HG03108 (cell line): ENCODE measurements at regions not wholly inside any gene's neighbourhood (a gene's known extent, or its start where the extent isn't known, plus 50 kb on each side); places are given as distances from the start of the nearest gene placed in this dataset.

ENCODE experiments used
- ATAC-seq: cut with Tn5 transposase; IDR thresholded peaks from one replicate; pipeline ENCODE4 v1.9.1; 2021; ENCODE audit warnings: moderate library complexity; ENCODE audit not compliant: unreplicated experiment

DNA sequence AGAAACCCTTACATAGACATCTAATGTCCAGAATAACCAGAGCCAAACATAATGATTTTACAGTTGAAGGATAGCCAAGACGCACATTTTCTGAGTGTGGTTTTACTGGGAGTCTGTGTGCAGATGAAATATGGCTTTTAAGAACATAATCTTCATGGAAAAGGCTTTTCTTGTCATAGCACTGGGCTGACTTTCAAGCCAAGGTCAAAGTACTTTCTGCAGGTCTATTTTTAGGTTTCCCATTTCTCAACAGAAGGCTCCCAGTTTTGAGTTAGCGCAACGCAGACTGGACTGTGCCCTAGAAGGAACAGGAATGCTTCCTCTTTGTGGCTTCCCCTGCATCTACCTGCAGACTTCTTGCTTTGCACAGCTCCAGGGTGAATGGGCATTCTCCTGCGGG lies 92.3 kb upstream of the UPP2 start:
- ATAC-seq: no peak

DNA sequence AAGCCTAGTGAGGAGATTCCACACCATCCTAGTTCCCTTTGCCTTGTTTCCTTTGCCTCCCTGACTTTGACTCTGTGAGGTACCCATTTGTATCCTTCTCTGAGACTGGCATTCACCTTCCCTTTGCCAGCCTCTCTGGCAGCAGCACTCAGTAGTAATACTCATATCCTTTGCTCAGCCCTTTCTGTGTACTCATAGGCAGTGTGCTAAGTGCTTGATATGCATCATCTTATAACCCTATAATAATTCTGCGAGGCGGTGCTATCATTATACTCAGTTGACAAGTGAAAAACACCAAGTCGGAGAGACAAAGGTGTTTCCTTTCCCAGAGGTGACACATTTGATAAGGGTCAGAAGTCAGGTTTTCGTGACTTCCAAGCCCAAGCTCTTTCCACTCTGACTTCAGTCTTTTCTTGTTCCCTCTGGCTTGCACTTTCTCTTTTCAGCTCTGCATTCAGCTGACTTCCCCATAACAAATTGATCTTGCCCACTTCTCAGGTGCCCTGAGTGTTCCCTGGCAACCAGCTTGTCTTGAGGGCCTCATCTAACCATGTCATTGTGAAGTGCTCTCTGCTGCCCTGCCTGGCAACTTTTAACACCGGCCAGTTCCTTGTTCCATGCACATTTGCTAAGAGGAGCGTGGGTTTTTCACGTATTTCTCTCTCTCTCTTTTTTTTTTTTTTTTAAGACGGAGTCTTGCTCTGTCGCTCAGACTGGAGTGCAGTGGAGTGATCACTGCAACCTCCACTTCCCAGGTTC lies 94.5 kb upstream of the UPP2 start:
- ATAC-seq: no peak

DNA sequence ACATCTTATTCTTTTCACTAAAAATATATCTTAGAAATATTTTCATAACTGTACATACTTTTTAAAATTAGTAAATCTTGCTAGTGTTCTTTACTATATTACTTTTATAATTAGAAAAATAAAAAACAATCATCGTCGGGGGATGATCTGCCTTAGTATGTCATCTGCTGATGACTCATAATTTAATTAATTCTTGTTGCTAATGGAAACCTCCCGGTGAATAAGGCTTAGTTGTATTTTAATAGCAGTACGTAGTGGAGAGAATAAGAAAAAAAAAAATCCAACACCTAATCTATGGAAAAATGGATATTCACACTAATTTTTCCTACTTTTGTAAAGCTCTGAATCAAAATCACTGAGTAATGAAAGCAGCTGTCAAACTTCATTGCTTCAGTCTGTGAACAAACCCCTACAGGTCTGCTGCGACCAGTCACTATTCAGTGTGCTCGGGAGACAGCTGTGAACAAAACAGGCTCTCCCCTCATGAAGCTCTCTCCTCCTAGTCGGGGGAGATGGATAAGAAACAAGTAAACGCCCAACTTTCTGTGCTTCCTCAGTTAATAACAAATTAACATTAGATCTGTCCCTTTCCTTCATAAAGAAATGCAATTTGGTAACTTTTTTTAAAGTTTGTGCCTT lies 97.4 kb upstream of the UPP2 start:
- no peak for ATAC-seq

DNA sequence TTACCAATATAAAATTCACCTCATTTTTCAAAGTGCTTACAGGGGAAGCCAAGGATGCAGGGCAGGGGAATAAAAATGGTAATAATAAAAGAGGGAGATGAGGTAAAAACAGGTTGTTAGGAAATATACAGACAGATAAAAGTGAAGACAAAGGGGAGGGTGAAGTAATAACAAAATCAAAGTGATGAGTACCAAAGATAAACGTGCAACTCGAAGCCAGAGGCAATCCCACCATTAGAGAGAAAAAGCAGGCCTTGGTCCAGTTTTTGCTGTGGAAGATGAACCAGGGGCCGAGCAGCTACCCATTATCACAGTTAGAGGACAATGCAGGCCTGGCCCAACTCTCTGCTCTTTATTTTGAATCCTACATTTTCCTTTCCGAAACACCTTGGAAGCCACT lies 99.6 kb upstream of the UPP2 start:
- no peak for ATAC-seq

DNA sequence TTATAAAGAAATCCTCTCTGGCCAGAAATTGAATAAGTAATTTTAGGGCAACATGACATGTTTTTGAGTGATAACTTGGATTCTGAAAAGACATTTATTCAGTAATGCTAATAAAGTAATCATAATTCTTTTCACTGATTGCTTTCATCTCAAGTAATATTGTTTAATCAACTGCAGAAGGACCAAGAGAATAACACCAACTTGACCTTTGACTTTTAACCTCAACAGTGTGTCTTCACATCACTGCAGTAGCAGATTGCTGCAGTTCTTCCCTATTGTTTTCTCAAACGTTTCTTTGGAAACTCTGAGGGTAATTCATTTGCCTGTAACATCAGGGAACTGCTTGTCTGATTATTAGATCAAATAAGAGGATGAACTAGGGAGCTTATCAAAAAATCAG lies 104.9 kb upstream of the UPP2 start:
- ATAC-seq: no peak

DNA sequence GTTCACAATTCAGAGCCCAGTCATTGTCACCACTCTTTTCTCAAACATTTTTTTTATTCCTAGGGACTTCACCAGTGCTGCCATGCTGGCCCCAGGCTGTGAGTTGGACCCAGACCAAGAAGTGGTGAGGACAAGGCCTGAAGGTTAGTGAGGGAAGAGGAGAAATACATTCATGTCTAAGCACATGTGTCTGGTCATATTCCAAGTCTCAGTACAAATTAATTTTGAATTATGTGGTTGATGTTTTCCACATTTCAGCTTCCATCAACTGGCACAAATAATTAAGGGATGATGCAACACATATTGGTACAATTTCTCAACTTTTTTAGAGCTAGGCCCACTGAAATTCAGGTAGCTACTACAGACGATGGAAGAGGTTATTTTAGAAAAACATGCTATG lies 106.6 kb upstream of the UPP2 start:
- ATAC-seq: no peak

DNA sequence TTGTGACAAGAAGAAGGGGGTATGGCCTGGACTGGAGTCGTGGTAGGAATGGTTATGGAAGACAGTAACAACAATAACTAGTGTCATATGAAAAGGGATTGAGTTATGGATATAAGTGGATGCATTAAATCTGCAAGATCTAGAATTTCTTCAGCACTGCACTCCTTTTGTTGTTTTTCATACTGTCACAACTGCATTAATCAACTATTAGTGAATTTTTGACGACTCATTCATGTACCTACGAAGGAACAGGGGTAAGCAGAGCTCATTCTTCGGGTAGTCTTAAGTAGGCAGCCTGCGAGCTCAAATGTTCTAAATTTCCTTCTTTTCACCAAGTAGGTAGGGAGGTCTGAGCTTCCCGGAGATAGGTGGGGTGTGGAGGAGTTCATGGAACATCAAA lies 109.7 kb upstream of the UPP2 start:
- no peak for ATAC-seq

DNA sequence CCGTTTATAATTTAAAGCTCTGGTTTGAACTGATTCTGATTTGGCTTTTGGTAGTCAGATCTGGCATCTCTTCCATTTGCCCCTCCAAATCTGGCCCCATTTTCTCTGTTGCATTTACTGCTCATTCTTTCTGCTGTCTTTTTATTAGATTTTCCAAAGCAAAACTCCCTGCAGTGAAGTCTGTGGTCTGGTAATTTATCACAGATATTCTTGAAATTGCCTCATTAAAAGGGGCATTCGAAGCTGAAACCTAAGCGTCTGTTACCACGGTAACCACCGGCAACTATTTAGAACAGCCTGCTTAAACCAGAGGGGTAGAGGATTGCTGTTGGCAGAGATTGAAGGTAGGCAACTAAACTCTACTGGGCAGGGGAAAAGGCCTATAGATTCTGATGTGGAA lies 111.5 kb upstream of the UPP2 start:
- ATAC-seq: no peak

DNA sequence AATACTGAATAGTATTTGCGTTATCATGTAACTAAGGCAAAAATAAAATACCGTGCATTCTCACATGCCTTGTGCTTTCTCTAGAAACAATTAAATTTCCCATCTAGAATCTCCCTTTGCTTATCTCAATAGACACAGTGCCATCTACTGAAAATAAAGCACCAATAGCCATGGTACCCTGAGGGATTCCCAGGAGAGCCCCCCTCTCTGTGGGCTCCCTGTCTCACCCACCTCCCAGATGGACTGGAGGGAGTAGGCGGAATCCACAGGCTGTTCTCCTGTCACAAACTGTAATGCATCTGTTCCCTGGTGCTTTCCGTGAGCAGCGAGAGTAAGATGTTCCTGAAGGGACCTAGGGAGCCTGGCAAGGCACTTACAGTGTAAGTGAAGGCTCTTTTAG lies 112.4 kb upstream of the UPP2 start:
- ATAC-seq: no peak

DNA sequence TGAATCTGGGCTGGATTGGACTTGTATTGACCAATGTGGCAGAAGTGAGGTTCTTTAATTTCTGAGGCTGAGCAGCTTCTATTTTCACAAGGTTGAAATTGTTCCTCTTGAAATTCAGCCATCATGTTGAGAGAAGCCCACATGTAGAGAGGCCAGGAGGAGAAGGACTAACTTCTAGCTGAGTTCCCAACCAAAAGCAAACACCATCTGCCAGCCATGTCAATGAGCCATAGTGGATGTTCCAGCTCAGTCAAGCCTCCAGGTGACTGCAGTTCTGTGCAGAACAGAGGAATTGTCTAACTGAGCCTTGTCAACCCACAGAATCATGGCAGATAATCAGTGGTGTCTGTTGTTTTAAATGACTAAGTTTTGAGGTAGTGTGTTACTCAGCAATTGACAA lies 110.6 kb upstream of the ACVR1 start:
- no peak for ATAC-seq

DNA sequence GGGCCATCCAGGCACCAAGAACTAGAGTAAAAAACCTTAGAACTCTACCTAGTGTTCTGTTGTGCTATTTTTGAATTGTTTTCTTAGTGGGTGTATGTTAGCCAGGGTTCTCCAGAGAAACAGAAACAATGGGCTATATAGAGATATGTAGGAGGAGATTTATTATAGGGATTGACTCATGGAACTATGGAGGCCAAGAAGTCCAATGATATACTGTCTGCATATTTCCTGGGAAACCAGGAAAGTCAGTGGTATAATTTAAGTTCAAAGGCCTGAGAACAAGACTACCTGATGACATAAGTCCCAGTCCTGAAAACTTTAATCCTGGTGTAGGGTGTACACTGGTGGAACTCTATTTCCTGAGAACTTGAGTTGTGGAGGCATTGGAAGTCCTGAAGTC lies 108.7 kb upstream of the ACVR1 start:
- no peak for ATAC-seq

DNA sequence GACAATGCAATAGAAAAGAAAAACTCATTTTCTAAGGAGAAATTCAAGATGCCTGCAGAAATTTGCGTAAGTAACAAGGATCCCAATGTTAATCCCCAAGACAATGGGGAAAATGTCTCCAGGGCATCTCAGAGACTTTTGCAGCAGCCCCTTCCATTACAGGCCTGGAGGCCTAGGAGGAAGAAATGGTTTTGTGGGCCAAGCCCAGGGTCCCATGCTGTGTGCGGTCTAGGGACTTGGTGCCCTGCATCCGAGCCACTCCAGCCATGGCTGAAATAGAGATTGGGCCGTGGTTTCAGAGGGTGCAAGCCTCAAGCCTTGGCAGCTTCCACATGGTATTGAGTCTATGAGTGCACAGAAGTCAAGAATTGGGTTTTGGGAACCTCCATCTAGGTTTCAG lies 103.9 kb upstream of the ACVR1 start:
- ATAC-seq: no peak

DNA sequence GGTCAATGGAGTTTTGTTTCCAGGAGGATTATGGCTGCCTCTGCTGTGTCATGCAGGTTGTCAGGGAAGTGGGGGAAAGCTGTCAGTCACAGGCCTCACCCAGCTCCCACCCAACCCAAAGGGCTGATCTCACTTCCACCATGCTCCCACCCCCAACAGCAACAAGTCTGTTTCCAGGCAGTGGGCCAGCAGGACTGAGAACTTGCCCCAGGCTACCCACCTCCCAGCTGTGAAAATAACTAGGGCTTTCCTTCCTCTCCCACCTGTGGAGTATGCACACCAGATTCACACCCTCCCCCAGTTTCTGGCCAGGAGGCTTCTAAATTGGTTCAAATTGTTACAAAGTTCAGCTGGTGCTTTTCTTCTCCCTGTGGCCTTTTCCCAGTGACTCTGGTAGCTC lies 95.6 kb upstream of the ACVR1 start:
- ATAC-seq: no peak

DNA sequence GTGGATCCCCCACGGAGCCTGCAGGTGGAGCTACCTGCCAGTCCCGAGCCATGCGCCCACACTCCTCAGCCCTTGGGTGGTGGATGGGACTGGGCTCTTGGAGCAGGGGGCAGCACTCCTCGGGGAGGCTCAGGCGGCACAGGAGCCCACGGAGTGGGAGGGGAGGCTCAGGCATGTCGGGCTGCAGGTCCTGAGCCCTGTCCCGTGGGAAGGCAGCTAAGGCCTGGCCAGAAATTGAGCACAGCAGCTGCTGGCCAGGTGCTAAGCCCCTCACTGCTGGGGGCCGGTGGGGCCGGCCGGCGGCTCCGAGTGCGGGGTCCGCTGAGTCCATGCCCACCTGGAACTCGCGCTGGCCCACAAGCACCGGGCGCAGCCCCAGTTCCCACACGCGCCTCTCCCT lies 91.7 kb upstream of the ACVR1 start:
- ATAC-seq: no peak

DNA sequence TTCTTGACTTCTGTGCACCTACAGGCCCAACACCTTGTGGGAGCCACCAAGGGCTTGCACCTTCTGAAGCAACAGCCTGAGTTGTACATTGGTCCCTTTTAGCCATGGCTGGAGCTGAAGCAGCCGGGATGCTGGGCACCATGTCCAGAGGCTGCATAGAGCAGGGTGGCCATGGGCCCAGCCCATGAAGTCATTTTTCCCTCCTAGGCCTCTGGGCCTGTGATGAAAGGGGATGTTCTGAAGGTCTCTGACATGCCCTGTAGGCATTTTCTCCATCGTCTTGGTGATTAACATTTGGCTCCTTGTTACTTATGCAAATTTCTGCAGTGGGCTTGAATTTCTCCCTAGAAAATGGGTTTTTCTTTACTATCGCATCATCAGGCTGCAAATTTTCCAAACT lies 83.1 kb upstream of the ACVR1 start:
- no peak for ATAC-seq

DNA sequence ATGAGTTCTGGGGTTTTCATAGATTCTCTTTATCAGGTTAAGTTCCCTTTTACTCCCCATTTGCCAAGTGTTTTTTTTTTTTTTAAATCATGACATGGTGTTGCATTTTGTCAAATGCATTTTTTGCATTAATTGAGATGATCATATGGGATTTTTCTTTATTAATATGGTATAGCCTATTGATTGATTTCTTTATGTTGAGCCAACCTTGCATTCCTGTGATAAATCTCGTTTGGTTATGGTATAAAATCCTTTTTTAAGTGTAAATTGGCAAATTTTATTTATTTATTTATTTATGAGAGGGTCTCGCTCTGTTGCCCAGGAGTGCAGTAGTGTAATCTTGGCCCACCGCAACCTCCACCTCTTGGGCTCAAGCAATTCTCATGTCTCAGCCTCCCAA lies 81.5 kb upstream of the ACVR1 start:
- ATAC-seq: no peak

DNA sequence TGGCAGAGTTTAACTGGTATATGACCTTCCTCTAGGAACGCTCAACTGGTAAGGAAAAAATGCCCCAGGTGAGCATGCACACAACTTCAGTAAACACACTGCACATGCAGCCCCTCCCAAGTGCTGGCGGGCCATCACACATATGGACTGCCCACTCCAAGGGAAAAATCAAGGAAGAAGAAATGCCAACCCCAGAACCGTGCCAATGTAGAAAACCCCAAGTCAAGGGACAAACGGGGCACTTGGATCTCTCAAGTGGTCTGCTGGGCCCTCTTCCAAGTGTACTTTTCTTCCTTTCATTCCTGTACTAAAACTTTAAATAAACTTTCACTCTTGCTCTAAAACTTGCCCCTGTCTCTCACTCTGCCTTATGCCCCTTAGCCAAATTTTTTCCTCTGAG lies 76.4 kb upstream of the ACVR1 start:
- ATAC-seq: no peak

DNA sequence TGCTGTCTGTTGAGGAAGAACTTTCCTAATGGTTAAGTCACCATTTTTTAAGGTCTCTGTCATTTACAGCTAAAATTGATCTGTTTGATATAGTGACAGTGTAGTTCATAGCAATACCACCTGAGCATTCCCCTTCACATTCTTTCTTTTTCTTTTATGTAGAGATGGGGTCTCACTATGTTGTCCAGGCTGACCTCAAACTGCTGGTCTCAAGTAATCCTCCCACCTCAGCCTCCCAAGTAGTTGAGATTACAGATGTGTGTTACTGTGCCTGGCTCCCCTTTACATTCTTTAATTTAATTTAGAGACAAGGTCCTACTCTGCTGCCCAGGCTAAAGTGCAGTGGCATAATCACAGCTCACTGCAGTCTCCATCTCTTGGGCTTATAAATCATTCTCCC lies 72.7 kb upstream of the ACVR1 start:
- no peak for ATAC-seq

DNA sequence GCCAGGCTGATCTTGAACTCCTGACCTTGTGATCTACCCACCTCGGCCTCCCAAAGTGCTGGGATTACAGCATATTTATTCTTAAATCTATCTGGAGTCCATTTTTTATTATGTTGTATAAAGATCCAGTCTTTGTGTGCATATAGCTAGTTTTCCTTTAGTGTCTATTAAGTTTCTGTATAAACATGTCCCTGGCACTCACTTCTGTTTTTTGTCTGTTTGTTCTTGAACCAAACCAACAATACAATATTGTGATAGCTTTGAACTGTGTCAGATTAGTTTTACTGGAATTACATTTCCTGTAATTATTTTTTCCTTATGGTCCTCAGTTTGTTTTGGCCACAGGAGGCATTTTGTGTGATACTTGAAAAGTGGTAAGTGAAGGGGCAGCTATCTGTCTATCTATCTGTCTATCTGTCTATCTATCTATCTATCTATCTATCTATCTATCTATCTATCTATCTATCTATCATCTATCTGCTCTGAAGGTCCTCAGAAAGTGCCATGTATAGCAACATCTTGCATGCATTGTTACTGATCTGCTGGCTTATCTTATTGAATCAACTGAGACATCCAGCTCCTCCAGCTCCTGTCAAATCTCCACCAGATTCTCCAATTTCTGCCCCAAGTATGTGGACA lies 70.9 kb upstream of the ACVR1 start:
- ATAC-seq: no peak

DNA sequence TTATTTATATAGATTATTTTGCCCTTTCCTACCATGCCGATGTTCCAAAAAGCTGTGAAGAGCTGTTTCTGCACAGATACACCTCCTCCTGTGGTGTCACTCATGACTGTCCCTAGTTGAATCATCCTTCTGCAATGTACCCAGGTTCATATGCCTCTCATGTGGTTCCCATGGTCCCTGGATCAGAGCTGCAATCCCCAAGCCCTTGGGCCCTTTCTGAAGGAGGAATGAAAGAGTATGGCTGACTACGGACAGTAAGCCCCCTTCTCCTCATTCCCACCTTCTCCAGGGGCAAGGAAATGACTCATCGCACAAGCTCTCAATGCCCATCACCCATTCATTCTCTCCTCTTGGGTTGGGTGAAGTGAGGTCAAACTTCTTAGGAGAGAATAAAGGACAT lies 63.9 kb upstream of the ACVR1 start:
- ATAC-seq: no peak

DNA sequence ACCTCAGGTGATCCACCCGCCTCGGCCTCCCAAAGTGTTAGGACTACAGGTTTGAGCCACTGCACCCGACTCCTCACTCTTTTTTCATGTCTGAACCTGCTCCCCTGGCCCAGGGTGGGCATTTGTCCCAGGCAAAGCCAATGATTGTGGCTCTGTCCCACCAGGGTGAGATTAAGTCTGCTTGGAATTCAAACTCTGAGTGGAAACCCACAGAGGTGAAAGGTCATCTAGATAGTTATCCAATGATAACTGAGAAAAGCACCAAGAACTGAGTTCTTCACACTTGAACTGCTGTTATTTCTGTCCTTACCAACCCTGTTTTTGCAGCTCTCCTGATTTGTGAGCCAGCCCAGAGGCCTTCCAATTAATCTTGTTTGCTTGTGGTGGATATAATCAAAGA lies 62.4 kb upstream of the ACVR1 start:
- ATAC-seq: no peak

DNA sequence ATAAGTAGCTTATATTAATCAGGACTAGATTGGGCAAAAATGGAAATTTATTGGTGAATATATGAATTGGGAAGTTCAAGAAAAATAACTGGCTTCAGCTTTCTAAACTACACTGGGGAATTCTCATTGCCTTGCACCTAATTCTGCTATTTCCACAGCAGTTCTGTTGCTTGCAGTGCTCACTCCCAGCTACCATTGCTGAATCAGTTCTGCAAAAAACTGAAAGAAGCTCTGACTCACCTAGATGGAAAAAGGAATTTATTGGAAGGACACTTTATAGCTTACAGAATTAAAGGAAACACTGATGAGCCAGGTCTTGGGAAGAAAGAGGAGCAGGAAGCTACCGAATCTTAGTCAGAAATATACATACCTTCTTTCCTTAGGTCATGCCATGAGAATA lies 60.3 kb upstream of the ACVR1 start:
- ATAC-seq: no peak
